Neural crest cell (in vitro differentiated cells): ENCODE measurements at regions not wholly inside any gene's neighbourhood (a gene's known extent, or its start where the extent isn't known, plus 50 kb on each side); places are given as distances from the start of the nearest gene placed in this dataset.
"Not testable (repeated sequence)": the region's sequence is repeated elsewhere in the genome, so short reads cannot be mapped to it uniquely, and the experiment has no call there.

Experiments
- DNase-seq: peaks from one replicate; pipeline ENCODE4 v3.0.0; 2021; ENCODE audit warnings: low read depth, mixed read lengths, low spot score
- H3K27ac Mint-ChIP-seq: one replicate; pipeline ENCODE4 v1.8.0; 2021; ENCODE audit warnings: mild to moderate bottlenecking, mixed read lengths; ENCODE audit not compliant: unreplicated experiment
- H3K27me3 Mint-ChIP-seq: 2 replicates; pipeline ENCODE4 v1.8.0; 2021; ENCODE audit warnings: low read depth, mild to moderate bottlenecking, mixed read lengths
- H3K36me3 Mint-ChIP-seq: 2 replicates; pipeline ENCODE4 v1.8.0; 2021; ENCODE audit warnings: low read depth, mild to moderate bottlenecking, mixed read lengths
- H3K4me1 Mint-ChIP-seq: 2 replicates; pipeline ENCODE4 v1.8.0; 2021; ENCODE audit warnings: mixed read lengths
- H3K4me3 Mint-ChIP-seq: one replicate; pipeline ENCODE4 v1.8.0; 2021; ENCODE audit warnings: mild to moderate bottlenecking, mixed read lengths
- H3K9me3 Mint-ChIP-seq: 2 replicates; pipeline ENCODE4 v1.8.0; 2021; ENCODE audit warnings: mixed read lengths
- TF ChIP-seq, protein P1 (sequence below): fragments of 200-600 bp; sonication (generic); conservative IDR thresholded peaks from 2 replicates; pipeline ENCODE4 v1.5.0; 2021; ENCODE audit warnings: antibody characterized with exemption, mild to moderate bottlenecking

DNA sequence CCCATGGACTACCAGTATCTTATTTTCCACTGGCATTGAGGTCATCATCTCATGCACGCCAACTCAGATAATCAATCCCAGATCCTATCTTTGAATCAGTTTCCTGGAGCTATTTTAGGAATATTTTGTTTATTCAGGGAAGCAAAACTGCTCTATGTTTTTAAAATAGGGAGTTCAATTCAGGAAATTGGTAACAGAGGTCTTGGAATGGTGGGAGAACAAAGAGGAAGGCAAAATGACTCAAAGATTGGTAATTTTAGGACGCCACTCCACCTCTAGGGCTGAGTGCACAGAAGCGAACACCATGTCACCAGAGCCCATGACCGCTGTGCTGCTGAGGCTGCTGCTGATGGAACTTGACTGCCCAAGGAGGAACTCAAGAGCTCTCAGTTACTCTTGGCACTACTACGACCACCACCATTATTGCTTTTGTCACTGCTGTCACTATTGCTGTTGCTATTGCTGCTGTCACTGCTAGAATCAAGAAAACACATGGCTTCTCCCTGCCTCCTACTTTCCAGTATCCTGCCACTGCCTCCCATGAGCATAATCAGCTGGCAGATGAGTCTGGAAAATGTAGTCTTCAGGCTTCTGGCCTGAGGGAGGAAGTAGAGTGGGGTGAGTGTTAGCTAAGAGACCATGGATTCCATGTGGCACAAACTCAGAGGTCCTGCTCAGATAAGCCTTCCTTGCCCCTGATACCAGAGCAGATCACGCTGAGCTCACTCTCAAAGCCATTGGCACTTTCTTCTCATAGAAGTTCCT lies 71.6 kb upstream of the CNIH3 start:
- H3K4me1 Mint-ChIP-seq: peaks cover 34% of the 10 kb centered on the region
- peaks cover 5% of the 10 kb centered on the region for H3K9me3 Mint-ChIP-seq
- no peaks in the 10 kb centered on the region for H3K27me3 Mint-ChIP-seq
- H3K27ac Mint-ChIP-seq: no peak overlapping the region
- DNase-seq: no peak
- H3K4me3 Mint-ChIP-seq: no peak overlapping the region
- TF ChIP-seq, protein P1, sequence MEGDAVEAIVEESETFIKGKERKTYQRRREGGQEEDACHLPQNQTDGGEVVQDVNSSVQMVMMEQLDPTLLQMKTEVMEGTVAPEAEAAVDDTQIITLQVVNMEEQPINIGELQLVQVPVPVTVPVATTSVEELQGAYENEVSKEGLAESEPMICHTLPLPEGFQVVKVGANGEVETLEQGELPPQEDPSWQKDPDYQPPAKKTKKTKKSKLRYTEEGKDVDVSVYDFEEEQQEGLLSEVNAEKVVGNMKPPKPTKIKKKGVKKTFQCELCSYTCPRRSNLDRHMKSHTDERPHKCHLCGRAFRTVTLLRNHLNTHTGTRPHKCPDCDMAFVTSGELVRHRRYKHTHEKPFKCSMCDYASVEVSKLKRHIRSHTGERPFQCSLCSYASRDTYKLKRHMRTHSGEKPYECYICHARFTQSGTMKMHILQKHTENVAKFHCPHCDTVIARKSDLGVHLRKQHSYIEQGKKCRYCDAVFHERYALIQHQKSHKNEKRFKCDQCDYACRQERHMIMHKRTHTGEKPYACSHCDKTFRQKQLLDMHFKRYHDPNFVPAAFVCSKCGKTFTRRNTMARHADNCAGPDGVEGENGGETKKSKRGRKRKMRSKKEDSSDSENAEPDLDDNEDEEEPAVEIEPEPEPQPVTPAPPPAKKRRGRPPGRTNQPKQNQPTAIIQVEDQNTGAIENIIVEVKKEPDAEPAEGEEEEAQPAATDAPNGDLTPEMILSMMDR: no peak
- no peaks in the 10 kb centered on the region for H3K36me3 Mint-ChIP-seq

DNA sequence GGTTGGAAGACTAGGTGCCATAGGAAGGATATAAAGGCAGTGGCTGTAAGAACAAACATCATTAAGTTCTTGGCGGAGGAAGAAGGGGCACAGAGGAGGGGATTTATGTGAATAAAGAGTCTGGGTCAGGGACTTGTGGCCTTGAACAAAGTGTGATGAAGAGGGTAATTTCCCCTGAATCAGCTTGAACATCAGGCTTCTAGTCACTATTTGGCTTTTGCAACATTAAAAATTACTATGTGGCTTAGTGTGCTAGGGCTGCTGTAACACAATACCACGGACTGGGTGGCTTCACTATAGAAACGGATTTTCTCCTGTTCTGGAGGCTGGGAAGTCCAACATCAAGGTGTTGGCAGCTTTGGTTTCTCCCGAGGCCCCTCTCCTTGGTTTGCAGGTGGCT lies 70.5 kb upstream of the CNIH3 start:
- no peak overlapping the region for H3K27ac Mint-ChIP-seq
- TF ChIP-seq, protein P1: no peak
- no peak for DNase-seq
- H3K4me3 Mint-ChIP-seq: no peak overlapping the region
- no peaks in the 10 kb centered on the region for H3K36me3 Mint-ChIP-seq
- no peaks in the 10 kb centered on the region for H3K27me3 Mint-ChIP-seq
- H3K9me3 Mint-ChIP-seq: peaks cover 2% of the 10 kb centered on the region
- peaks cover 26% of the 10 kb centered on the region for H3K4me1 Mint-ChIP-seq

DNA sequence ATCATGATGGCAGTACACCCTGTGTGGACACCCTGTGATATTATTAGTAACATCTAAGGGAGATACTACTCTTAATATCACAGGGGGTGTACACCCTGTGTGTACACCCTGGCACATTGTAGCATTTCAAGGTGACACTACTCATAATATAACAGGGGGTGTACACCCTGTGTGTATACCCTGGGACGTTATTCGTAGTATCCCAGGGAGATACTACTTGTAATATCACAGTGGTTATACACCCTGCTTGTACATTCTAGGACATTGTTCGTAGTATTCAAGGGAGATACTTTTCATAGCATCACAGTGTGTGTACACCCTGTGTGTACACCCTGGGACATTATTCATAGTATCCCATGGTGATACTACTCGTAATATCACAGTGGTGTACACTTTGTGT lies 67.4 kb upstream of the CNIH3 start:
- no peaks in the 10 kb centered on the region for H3K9me3 Mint-ChIP-seq
- no peak overlapping the region for H3K27ac Mint-ChIP-seq
- TF ChIP-seq, protein P1: no peak
- no peak for DNase-seq
- no peaks in the 10 kb centered on the region for H3K36me3 Mint-ChIP-seq
- H3K27me3 Mint-ChIP-seq: no peaks in the 10 kb centered on the region
- no peak overlapping the region for H3K4me3 Mint-ChIP-seq
- H3K4me1 Mint-ChIP-seq: peaks cover 3% of the 10 kb centered on the region

DNA sequence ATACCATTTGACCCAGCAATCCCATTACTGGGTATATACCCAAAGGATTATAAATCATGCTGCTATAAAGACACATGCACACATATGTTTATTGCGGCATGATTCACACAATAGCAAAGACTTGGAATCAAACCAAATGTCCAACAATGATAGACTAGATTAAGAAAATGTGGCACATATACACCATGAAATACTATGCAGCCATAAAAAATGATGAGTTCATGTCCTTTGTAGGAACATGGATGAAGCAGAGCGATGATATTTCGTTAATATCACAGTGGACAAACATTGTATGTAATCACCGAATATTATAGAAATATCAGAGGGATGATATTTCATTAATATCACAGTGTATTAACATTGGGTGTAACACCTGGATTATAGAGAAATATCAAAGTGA lies 64.9 kb upstream of the CNIH3 start:
- DNase-seq, H3K27me3 Mint-ChIP-seq: not testable (repeated sequence)

DNA sequence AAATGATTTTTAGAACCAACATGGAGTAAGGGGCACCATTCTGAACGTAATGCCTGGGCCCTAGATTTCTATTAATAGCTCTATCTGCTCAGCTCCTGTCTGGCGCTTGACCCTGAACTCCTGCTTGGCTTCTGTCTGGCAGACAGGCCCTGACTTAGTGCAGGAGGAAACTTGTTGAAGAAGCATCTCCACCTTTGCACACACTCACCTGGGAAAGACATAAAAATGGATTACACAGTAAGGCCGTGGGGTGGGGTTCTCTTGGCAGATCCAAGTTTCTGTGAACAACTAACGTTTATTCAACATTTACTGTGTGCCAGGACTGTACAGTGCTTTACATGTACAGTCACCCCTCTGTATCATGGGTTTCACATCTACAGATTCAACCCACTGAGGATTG lies 62.1 kb upstream of the CNIH3 start:
- Mint-ChIP-seq H3K27ac (no peak overlapping the region), H3K36me3 (no peaks in the 10 kb centered on the region), H3K4me3 (no peak overlapping the region), H3K27me3 (no peaks in the 10 kb centered on the region), H3K9me3 (no peaks in the 10 kb centered on the region), H3K4me1 (no peaks in the 10 kb centered on the region)
- TF ChIP-seq, protein P1: no peak
- DNase-seq: no peak

More for the DNA sequence above, 64.9 kb upstream of the CNIH3 start:
- H3K4me3 Mint-ChIP-seq, H3K9me3 Mint-ChIP-seq, H3K36me3 Mint-ChIP-seq, H3K27ac Mint-ChIP-seq, H3K4me1 Mint-ChIP-seq: not testable (repeated sequence)

DNA sequence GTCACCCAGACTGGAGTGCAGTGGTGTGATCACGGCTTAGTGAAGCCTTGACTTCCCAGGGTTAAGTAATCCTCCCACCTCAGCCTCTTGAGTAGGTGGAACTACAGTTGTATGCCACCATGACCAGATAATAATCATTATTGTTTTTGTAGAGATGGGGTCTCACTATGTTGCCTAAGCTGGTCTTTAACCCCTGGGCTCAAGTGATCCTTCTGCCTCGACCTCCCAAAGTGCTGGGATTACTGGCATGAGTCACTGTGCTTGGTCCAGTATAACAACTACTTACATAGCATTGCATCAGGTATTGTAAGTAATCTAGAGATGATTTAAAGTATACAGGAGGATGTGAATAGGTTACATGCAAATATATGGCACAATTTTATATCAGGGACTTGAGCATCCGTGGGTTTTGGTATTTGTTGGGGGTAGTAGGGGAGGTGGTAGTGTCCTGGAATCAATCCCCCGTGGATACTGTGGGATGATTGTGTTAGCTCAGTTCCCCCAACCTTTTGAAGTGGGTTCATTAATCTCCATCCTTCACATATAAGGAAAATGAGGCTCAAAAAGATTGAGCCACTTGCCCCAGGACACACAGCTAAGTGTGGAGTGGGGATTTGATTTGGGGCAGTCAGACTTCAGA lies 61.4 kb upstream of the CNIH3 start:
- H3K4me3 Mint-ChIP-seq: no peak overlapping the region
- H3K9me3 Mint-ChIP-seq: no peaks in the 10 kb centered on the region
- no peaks in the 10 kb centered on the region for H3K27me3 Mint-ChIP-seq

More for the DNA sequence above, 61.4 kb upstream of the CNIH3 start:
- Mint-ChIP-seq H3K36me3 (no peaks in the 10 kb centered on the region), H3K4me1 (no peaks in the 10 kb centered on the region), H3K27ac (no peak overlapping the region)
- TF ChIP-seq, protein P1: no peak
- no peak for DNase-seq
